HG02798 (cell line): ENCODE measurements at regions not wholly inside any gene's neighbourhood (a gene's known extent, or its start where the extent isn't known, plus 50 kb on each side); places are given as distances from the start of the nearest gene placed in this dataset.

Source experiments
- ATAC-seq: cut with Tn5 transposase; IDR thresholded peaks from one replicate; pipeline ENCODE4 v1.9.1; 2021; ENCODE audit warnings: mild to moderate bottlenecking; ENCODE audit not compliant: unreplicated experiment, poor library complexity

DNA sequence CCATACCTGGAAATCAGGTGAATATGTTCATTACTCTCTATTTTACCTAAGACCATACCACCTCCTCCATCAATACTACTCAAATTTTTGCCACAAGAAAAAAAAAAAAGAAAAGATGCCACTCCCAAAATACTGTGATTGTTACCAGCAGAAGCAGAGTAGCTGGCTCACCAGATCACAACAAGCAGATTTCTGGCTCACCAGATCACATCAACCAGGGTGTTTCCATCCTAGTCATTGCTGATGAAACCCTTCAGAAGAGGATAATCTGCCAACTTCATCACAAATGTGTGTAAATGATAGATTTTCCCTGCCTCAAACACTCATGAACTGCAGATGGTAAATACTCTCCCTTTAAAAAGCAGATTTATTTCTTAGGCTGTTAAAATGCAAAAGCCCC lies 109.7 kb upstream of the NAMPT start:
- no peak for ATAC-seq

DNA sequence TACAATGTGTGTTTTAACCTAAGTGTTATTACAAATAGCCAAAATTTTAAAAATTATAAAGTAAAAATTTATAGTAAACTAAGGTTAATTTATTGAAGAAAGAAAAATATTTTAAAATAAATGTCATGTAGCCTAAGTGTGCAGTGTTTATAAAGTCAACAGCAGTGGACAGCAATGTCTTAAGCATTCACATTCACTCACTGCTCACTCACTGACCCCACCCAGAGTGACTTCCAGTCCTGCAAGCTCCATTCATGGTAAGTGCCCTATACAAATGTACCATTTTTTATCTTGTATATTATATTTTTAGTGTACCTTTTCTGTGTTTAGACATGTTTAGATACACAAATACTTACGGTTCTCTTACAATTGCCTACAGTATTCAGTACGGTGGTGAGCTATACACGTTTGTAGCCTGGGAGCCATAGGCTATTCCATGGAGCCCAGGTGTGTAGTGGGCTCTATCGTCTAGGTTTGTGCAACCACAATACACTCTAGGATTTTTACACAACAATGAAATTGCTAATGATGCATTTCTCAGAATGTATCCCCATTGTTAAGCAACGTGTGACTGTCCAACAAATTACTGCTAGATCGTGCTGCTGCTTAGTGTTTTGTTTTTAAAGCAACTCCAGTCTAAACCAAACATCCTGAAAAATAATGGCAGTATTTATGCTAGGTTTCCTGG lies 108.9 kb upstream of the NAMPT start:
- ATAC-seq: no peak

DNA sequence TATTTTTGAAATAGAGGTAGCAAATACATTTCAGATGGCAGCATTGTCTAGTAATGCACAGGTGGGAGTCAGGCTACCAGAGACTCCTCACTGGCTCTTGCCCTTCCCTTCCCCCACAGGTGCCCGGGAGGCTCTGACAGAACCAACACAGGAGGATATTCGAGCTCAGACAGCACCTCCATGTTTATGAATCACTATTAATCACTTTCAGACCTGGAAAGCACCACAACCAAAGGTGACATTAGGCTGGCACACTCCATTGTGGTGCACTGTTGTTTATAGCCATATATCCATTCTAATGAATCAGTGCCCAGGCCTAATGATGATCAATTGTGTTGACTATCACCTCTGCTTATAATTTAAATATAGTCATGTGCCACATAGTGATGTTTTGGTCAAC lies 107.8 kb upstream of the NAMPT start:
- ATAC-seq: no peak

DNA sequence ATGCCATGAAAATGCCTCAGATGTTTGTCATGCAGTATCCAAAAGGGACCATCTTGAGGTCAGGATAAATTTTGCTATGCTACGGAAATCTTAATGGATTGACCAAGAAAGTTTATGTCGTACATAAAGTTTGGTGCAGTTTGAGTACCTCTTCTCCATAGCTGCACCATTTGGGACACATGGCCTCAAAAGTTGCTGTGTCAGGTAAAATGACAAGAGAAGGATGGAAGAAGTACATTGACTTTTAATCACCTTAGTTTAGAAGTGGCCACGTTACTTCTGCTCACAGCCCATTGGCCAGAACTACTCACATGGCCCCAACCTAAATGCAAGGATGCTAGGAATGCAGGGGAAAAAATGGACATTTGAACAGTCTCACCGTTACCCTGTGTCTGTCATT lies 107.4 kb upstream of the NAMPT start:
- ATAC-seq: no peak

DNA sequence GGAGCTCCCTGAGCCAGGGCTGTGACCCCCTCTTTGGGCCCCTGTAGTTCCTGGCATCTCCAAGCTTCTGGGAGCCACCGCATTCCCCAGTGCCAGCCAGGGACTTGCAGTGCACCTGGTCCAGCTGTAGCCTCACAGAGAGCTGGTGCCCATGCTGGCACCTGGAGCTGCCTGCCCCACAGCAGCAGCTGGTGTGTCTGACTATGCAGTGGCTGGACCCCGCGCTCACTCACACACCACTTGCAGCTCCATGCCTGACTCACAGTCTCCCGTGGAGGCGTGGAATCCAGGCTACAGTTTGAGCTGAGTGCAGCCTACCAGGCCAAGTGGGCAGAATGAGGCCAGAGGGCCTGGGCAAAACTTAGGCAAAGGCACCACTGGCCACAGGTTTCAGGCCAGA lies 102.2 kb upstream of the NAMPT start:
- no peak for ATAC-seq

DNA sequence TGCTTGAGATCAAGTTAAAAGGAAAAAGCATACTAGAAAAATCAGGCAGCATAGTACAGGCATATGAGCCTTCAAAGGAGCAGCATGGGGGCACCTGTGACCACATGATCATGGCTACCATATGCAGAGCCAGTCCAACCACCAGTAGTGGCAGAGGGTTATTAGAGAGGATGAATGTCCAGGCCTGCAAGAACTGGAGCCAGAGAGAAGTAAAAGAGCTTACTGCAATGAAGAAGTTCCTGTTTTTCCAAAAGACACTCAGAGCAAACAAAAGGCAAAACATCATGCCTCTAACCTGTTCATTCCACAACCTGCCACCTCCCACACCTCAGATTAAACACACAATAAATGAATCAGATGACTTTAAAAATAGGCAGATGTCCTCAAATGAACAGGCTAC lies 99.6 kb upstream of the NAMPT start:
- no peak for ATAC-seq

DNA sequence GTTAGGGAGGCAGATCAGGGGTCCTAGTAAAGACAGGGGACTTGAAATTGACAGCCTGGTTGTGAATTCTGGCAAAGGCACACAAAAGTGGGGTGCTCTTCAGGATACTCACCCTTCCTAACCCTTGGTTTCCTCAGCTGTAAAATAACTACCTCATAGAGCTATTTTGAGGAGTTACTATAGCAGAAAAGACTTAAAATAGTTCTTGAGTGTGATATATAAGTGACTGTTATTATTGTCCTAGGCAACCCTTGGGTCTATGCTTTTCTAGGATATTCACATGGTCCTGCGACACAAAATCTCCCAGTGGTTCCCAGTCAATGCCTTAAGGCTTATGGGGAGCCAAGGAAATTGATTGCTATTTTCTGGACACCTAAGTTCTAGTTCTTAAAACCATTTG lies 98.1 kb upstream of the NAMPT start:
- ATAC-seq: no peak

DNA sequence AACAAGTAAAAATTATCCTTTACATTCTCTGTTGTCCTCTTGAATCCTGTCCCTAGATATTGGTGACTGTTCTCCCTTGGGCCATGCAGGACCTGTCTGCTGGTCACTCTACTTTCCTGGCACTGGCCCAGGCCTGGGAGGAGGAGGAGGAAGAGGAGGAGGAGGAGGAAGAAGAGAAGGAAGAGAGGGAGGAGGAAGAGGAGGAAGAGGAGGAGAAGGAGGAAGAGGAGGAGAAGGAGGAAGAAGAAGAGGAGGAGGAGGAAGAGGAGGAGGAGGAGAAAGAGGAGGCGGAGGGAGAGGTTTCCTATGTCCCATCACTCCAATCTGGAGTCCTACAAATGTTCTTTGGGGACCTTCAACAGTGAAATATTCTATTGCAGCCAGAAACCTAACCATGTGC lies 97.3 kb upstream of the NAMPT start:
- ATAC-seq: no peak

DNA sequence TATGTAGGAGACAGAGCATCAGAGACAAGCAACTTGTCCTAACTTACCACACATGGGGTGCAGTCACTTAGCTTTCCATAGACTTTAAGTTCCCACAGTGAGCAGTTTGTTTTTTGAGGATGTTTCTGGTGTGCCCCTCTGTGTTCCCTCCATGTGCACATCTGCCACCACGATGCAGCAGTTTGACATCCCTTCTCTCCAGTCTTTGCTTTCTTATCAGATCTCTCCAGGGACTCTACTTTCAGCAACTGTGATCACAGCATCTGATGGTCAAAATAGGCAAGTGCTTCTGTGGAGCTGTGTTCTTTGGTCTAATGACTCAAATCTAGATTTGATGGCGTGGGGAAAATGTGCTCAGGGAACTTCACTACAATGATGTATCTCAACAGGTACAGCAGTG lies 96.5 kb upstream of the NAMPT start:
- no peak for ATAC-seq

DNA sequence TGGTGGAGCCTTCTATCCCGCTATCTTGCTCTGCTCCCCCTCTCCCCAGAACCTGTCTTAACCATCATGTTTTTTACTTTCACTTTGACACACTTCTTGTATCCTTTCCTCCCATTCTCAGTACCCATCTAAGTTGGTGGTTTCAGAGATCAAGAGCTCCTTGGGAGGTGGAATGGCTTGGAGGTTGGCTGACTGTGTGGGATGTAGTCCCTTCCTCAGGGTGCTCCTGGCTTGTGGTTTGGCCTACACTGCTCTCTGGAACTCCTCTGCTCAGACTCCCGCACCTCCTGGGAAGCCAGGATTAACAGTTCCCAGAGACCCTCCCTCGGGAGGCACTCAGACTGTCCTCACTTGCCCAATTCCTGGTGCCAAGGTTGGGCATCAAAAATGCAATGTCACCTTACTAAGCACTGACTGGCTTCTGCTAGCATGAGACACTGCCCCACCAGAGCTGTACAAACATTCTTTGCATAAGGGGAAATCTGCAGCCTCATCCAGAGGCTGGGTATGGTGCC lies 93.1 kb upstream of the NAMPT start:
- ATAC-seq: no peak

DNA sequence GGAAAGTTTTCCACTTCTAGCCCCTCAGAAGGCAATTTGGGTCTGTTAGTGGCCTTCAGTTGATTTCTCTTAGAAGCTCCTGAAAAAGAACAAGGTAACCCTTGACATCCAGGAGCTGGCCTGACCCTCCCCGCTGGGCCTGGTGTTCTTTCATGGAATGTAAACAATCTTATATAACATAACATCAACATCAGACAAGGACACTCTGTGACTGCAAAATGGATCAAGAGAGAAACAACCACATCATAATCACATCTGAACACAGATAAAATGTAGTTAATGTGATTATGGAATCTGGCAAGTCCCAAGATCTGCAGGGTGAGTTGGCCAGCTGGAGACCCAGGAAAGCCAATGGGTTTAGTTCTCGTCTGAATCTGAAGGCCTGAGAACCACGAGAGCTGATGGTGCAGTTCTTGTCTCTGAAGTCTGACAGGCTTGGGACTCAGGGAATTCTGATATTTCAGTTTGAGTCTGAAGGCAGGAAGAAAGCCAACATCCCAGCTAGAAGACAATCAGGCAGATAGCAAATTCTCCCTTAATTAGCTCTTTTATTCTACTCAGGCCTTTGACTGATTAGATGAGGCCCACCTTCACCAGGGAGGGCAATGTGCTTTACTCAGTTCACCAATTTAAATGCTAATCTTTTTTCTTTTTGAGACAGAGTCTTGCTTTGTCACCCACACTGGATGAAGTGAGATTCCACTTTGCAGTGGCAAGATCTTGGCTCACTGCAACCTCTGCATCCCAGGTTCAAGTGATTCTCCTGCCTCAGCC lies 91.4 kb upstream of the NAMPT start:
- ATAC-seq: no peak

DNA sequence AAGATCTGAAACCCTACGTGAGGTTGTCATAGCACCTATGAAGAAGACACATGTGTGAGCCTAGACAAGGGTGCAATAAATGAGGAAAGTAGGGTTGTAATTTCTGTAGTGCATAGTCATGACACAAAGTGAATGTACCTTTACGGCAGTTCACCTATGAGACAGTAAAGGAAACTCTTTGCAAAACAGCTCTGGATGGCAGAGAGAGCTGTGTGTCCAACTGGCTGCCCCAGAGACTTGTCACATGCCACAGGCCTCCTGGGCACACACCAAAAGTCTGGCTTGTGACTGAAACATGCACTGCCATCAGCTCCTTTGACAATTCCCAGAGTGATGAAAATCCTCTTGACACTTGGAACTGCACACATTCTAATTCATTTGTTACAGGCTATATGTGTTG lies 90.7 kb upstream of the NAMPT start:
- ATAC-seq: no peak

DNA sequence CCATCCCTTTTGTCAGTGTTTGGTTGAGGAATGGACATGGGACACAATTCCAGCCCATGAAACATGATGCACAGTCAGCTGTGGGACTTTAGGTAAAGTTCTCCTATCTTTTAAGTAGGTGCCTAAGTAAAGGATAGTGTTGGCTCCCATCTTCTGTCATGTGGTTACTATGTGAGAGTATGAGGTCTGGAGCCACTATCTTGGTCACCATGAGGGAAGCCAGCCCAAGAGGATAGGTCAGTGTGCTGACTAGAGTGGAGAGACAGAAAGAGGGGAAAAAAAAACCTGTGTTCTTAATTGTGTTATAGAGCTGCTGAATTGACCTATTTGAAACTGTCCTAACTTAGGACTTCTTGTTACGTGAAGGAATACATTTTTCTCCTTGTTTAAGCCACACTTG lies 89.7 kb upstream of the NAMPT start:
- no peak for ATAC-seq

DNA sequence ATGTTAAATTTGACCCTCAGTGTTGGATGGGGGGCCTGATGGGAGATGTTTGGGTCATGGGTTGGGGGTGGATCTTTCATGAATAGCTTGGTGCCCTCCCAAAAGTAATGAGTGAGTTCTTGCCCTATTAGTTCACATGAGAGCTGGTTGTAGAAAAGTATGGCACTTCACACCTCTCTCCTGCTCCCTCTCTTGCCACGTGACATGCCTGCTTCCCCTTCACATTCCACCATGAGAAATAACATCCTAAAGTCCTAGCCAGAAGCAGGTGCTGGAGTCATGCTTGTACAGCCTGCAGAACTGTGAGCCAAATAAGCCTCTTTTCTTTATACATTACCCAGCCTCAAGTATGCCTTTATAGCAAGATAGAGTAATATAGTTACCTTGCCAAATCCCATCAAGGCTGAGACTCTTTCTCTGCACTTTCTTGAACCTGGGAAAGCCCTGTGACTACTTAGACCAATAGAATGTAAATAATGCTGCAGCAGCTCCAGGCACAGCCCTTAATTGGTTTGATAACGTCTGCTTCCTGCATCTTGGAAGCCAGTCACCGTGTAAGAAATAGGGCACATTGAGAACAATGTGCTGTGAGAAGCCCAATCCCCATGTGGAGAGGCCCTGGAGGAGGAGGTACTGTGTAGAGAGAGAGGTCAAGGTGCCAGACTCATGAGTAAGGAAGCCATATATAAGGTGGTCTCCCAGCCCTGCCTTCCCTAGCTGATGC lies 88.0 kb upstream of the NAMPT start:
- no peak for ATAC-seq

DNA sequence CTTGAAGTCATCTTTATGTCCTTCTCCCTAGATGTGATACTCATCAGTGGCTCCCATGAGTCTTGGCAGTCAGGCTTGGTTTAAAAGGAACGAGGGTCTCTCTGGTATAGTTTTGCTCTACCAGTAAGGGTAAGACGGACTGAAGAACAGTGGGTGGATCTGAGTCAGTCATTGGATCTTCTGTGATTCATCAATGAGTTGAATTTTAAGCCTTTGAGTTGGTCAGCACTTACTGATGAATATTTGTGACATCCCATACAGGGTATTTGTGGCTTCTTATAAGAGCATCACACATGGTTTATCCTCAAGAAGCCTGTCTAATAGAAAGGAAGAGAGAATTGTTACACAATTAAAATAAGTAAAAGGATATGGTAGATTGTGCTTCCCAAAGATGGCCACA lies 87.3 kb upstream of the NAMPT start:
- ATAC-seq: no peak

DNA sequence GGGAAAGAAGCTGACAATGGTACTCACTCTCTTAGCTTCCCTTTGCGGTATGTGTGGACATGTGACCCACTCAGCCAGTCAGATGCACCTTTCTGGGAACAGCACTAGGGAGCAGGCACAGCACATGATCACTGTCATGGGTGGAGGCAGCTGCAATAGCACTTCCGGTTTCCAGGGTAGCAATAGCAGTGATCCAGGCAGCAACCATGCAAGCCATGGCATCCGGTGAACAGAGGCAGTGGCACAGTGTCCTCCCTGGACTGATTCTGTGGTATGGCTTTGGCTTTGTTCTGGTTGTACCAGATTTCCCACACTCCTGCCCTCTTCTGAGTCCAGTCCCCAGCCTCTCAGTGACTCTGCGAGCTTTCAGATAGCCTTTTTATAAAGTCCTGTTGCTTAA lies 86.8 kb upstream of the NAMPT start:
- ATAC-seq: no peak

DNA sequence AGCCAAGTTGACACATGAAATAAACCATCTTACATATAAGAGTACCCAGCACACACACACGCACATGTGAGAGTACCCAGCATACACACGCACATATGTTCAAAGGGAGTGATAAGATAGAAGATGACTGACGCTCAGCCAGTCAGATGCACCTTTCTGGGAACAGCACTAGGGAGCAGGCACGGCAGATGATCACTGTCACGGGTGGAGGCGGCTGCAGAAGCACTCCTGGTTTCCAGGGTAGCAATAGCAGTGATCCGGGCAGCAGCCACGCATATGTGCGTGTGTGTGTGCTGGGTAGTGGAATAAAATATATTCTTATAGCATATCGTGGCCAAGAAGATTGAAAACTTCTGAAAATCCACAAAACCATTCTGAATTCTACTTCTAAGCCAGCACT lies 85.8 kb upstream of the NAMPT start:
- ATAC-seq: no peak

DNA sequence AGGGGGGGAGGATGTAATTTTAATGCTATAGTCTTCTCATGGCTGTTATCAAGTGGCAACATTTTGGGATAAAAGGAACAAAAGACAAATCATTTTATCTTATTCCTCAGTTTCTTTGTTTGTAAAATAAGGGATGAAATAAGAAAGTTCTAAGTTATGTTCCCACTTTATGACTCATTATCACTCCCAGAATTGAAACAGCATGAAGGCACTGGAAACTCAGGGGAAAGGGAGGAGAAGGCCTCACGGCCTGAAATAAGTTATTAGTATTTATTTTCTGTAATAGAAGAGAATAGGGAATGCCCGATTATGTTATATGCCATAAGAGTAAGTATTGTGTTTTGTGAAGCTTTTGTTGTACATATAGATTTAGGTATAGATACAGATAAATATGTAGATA lies 85.0 kb upstream of the NAMPT start:
- ATAC-seq: no peak

DNA sequence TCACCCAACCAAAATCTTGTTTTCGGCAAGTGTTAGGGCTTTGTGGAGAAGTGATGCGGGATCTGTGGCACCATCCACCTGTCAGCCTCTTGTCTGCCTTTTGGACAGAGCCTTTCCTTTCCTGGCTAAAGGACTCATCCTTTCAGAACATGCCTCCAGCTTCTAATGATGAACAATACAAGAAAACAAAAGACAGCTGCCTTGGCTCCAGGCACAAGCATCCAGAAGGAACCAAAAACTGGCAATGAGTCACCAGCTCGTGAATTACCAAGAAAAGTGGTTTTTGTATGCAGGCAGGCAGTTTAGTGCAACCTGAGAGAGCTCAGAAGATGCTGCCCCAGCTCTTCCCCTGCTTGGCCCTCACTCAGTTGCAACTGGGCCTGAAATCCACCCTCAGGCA lies 84.6 kb upstream of the NAMPT start:
- no peak for ATAC-seq

DNA sequence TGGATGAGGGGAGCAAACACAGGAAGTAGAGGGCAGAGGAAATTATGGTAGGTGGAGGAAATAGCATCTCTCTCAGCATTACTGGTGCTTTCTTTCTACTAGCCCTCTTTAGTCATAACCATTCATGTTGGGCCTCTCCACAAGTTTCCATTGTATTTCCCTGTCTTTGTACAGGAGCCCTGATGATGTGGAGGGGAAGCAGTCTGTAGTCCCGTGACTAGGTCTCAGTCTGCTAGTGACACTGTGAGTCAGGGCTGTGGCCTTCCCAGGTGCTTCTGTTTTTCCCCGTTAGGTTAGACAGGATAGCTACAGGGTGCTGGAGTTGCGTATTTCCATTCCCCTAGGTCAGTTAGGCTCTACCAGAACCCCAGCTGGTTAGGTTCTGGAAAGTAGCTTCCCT lies 82.9 kb upstream of the NAMPT start:
- ATAC-seq: no peak

DNA sequence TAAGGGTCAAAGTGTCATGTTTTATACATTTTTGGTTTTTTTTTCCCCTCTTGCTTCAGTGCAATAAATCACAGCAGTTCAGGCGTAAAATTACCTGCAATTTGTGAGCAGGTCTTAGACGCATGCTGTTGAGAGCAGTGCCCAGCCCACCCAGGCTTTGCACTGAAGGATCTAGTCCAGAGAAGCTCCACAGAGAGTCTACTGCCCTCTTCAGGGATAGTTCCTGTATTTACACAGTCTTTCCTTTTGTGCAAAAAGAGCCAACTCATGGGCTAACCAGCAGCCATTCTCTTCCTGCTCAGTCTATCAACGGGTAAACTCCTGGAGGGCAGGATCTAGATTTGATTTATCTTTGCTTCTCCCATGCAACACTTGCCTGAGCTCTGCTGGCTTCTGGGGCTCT lies 82.2 kb upstream of the NAMPT start:
- no peak for ATAC-seq
